Adrenal gland (tissue), 9 donors: ENCODE measurements at regions not wholly inside any gene's neighbourhood (a gene's known extent, or its start where the extent isn't known, plus 50 kb on each side); places are given as distances from the start of the nearest gene placed in this dataset.

ENCODE experiments used
- DNase-seq, 7 donors: peaks; one replicate each; pipeline ENCODE4 v3.0.0-alpha.2; 2019 to 2020
- H3K27ac ChIP-seq, 5 donors: fragments of 200-600 bp; sonication (generic) in 4 of 5; 1 replicate in 3 of 5; 2 replicates in 2 of 5; pipeline versions ENCODE4 v1.5.1 to v1.8.0; 2016 to 2020; ENCODE audit warnings: mild to moderate bottlenecking in 1 of 5
- H3K27me3 ChIP-seq: fragments of 200-600 bp; 2 replicates; pipeline ENCODE4 v1.8.0; 2021
- H3K36me3 ChIP-seq, 2 donors: fragments of 200-600 bp; replicated peaks in 1 of 2; 1 replicate in 1 of 2; 2 replicates in 1 of 2; pipeline versions ENCODE4 v1.5.1 to v1.8.0; 2018 to 2022
- H3K4me1 ChIP-seq, 2 donors: fragments of 200-600 bp; replicated peaks in 1 of 2; 1 replicate in 1 of 2; 2 replicates in 1 of 2; pipeline versions ENCODE4 v1.5.1 to v1.8.0; 2018 to 2021
- H3K4me3 ChIP-seq, 4 donors: fragments of 200-600 bp; sonication (generic) in 3 of 4; one replicate each; pipeline ENCODE4 v1.5.1; 2016 to 2018
- H3K9me3 ChIP-seq, 3 donors: fragments of 200-600 bp; sonication (generic) in 1 of 3; replicated peaks in 1 of 3; 1 replicate in 2 of 3; 2 replicates in 1 of 3; pipeline versions ENCODE4 v1.5.1 to v1.8.0; 2016 to 2021
- CTCF ChIP-seq, 6 experiments: fragments of 450-650 bp in 4 of 6; fragments of 200-600 bp in 2 of 6; sonication (generic) in 1 of 6; IDR thresholded peaks; 1 replicate in 5 of 6; 2 replicates in 1 of 6; pipeline versions ENCODE4 v1.5.1 to v1.8.0; 2016 to 2021; ENCODE audit warnings: antibody characterized with exemption in 6 of 6, mild to moderate bottlenecking in 2 of 6, moderate library complexity in 1 of 6
- POLR2A ChIP-seq, 2 donors: fragments of 450-650 bp; IDR thresholded peaks; one replicate each; pipeline ENCODE4 v1.6.1; 2017; ENCODE audit warnings: antibody characterized with exemption in 2 of 2, mild to moderate bottlenecking in 2 of 2, moderate library complexity in 1 of 2
- WGBS, 4 donors: extraction: QIAGEN DNeasy Blood & Tissue Kit in 2 of 4; methylation state at CpG; one replicate each; pipeline versions ENCODE4 v1.1.5 to v1.1.7; 2013 to 2017; 5-methylcytosine and 5-hydroxymethylcytosine counted together
- intact Hi-C, 2 donors: fragments of 100-400 bp; cut with DNase I; formaldehyde crosslinking; loops; one replicate each; pipeline versions ENCODE4 v1.14.1 to v1.15.0; 2022 to 2023
- donor health status: healthy with polysubstance abuse.
- donor health status: Bipolar disorder and iron deficiency.
- donor health status: DM: yes; HTN: yes; CAD: no.
- donor health status: DM: no; HTN: no; CAD: no.
- donor health status: DM: no; HTN: no; CAD: no.

GRCh38 chr4:117385526-117385925, 300.1 kb upstream of the TRAM1L1 start:
- Histone ChIP-seq H3K4me3 (no peak overlapping the region), H3K27me3 (no peaks in the 10 kb centered on the region), H3K27ac (no peak overlapping the region), H3K9me3 (no peaks in the 10 kb centered on the region), H3K4me1 (no peaks in the 10 kb centered on the region), H3K36me3 (no peaks in the 10 kb centered on the region)
- TF ChIP-seq CTCF (IDR thresholded peaks at IDR 0.05), result no peak
- no peak for TF ChIP-seq POLR2A (IDR thresholded peaks at IDR 0.05)
- WGBS, 4 donors, result 34 to 67% (median 46%) methylated on average over 1 of the region's 1 CpG
- DNase-seq, result no peak
- intact Hi-C loops, result no loop called here

- TF ChIP-seq POLR2A (IDR thresholded peaks at IDR 0.05), result no peak
- no peak for TF ChIP-seq CTCF (IDR thresholded peaks at IDR 0.05)
- no peak for DNase-seq
- no peak overlapping the region for H3K27ac ChIP-seq
- no peaks in the 10 kb centered on the region for H3K27me3 ChIP-seq
- H3K4me1 ChIP-seq, result no peaks in the 10 kb centered on the region
- no peaks in the 10 kb centered on the region for H3K9me3 ChIP-seq
- H3K4me3 ChIP-seq, result no peak overlapping the region
- intact Hi-C loops, result no loop called here
- no peaks in the 10 kb centered on the region for H3K36me3 ChIP-seq
- 71 to 88% (median 79%) methylated on average over 2 of the region's 2 CpGs for WGBS, 4 donors
These were observed 301.7 kb upstream of the TRAM1L1 start for GRCh38 chr4:117387072-117387471.

- peaks cover 0 to 9% (median 0%) of the 10 kb centered on the region in 3 donors for H3K9me3 ChIP-seq
- H3K4me1 ChIP-seq, result no peaks in the 10 kb centered on the region
- no peak overlapping the region for H3K27ac ChIP-seq
- H3K27me3 ChIP-seq, result no peaks in the 10 kb centered on the region
- intact Hi-C loops, result no loop called here
- TF ChIP-seq POLR2A (IDR thresholded peaks at IDR 0.05) (no peak), CTCF (IDR thresholded peaks at IDR 0.05) (no peak)
- H3K4me3 ChIP-seq, result no peak overlapping the region
- H3K36me3 ChIP-seq, result no peaks in the 10 kb centered on the region
- DNase-seq, result no peak
These were observed 314.9 kb upstream of the TRAM1L1 start for GRCh38 chr4:117400039-117400835.

GRCh38 chr4:117412661-117413060, 327.3 kb upstream of the TRAM1L1 start:
- no peaks in the 10 kb centered on the region for H3K27me3 ChIP-seq
- 57 to 71% (median 67%) methylated on average over 2 of the region's 2 CpGs for WGBS, 4 donors
- DNase-seq, result no peak
- intact Hi-C loops, result no loop called here
- H3K9me3 ChIP-seq, result no peaks in the 10 kb centered on the region
- no peak overlapping the region for H3K4me3 ChIP-seq
- no peaks in the 10 kb centered on the region for H3K36me3 ChIP-seq
- H3K4me1 ChIP-seq, result no peaks in the 10 kb centered on the region
- no peak for TF ChIP-seq CTCF (IDR thresholded peaks at IDR 0.05)
- TF ChIP-seq POLR2A (IDR thresholded peaks at IDR 0.05), result no peak
- H3K27ac ChIP-seq, result no peak overlapping the region
